Retinal pigment epithelial cell (primary cell): ENCODE measurements at regions not wholly inside any gene's neighbourhood (a gene's known extent, or its start where the extent isn't known, plus 50 kb on each side); places are given as distances from the start of the nearest gene placed in this dataset.

Experiments
- DNase-seq: peaks from one replicate; pipeline ENCODE4 v3.0.0-alpha.2; 2010; ENCODE audit warnings: low read depth
- H3K4me3 ChIP-seq: 2 replicates; pipeline ENCODE4 v1.5.1; 2011; ENCODE audit warnings: mild to moderate bottlenecking, low read length, control low read depth, moderate library complexity
- CTCF ChIP-seq: conservative IDR thresholded peaks from 2 replicates; pipeline ENCODE4 v1.5.1; 2011; ENCODE audit warnings: low read depth, low read length, control low read depth, inconsistent platforms

GRCh38 chr22:49721211-49721763 is 106.4 kb downstream of the BRD1 start:
- no peak for TF ChIP-seq CTCF
- H3K4me3 ChIP-seq = no peak overlapping the region
- no peak for DNase-seq

- no peak for DNase-seq
- no peak for TF ChIP-seq CTCF
- no peak overlapping the region for H3K4me3 ChIP-seq
Measured at GRCh38 chr22:49720279-49720959, 107.3 kb downstream of the BRD1 start.

GRCh38 chr22:49719046-49719445 is 108.6 kb downstream of the BRD1 start:
- H3K4me3 ChIP-seq = no peak overlapping the region
- no peak for TF ChIP-seq CTCF
- DNase-seq = no peak

- DNase-seq = no peak
- no peak overlapping the region for H3K4me3 ChIP-seq
- TF ChIP-seq CTCF = no peak
Measured at GRCh38 chr22:49718396-49718795, 109.3 kb downstream of the BRD1 start.

GRCh38 chr22:49717322-49717919 is 110.3 kb downstream of the BRD1 start:
- no peak overlapping the region for H3K4me3 ChIP-seq
- no peak for DNase-seq

GRCh38 chr22:49716441-49716840 is 111.2 kb downstream of the BRD1 start:
- no peak overlapping the region for H3K4me3 ChIP-seq
- no peak for TF ChIP-seq CTCF
- no peak for DNase-seq

More at GRCh38 chr22:49717322-49717919, 110.3 kb downstream of the BRD1 start:
- TF ChIP-seq CTCF = no peak

GRCh38 chr22:49715450-49715849 is 112.2 kb downstream of the BRD1 start:
- no peak for TF ChIP-seq CTCF
- no peak for DNase-seq
- no peak overlapping the region for H3K4me3 ChIP-seq
